Adrenal gland (tissue), 9 donors: ENCODE measurements at regions not wholly inside any gene's neighbourhood (a gene's known extent, or its start where the extent isn't known, plus 50 kb on each side); places are given as distances from the start of the nearest gene placed in this dataset.

ENCODE experiments used
- DNase-seq, 7 donors: peaks; one replicate each; pipeline ENCODE4 v3.0.0-alpha.2; 2019 to 2020
- H3K27ac ChIP-seq, 5 donors: fragments of 200-600 bp; sonication (generic) in 4 of 5; 1 replicate in 3 of 5; 2 replicates in 2 of 5; pipeline versions ENCODE4 v1.5.1 to v1.8.0; 2016 to 2020; ENCODE audit warnings: mild to moderate bottlenecking in 1 of 5
- H3K27me3 ChIP-seq: fragments of 200-600 bp; 2 replicates; pipeline ENCODE4 v1.8.0; 2021
- H3K36me3 ChIP-seq, 2 donors: fragments of 200-600 bp; replicated peaks in 1 of 2; 1 replicate in 1 of 2; 2 replicates in 1 of 2; pipeline versions ENCODE4 v1.5.1 to v1.8.0; 2018 to 2022
- H3K4me1 ChIP-seq, 2 donors: fragments of 200-600 bp; replicated peaks in 1 of 2; 1 replicate in 1 of 2; 2 replicates in 1 of 2; pipeline versions ENCODE4 v1.5.1 to v1.8.0; 2018 to 2021
- H3K4me3 ChIP-seq, 4 donors: fragments of 200-600 bp; sonication (generic) in 3 of 4; one replicate each; pipeline ENCODE4 v1.5.1; 2016 to 2018
- H3K9me3 ChIP-seq, 3 donors: fragments of 200-600 bp; sonication (generic) in 1 of 3; replicated peaks in 1 of 3; 1 replicate in 2 of 3; 2 replicates in 1 of 3; pipeline versions ENCODE4 v1.5.1 to v1.8.0; 2016 to 2021
- POLR2A ChIP-seq, 2 donors: fragments of 450-650 bp; IDR thresholded peaks; one replicate each; pipeline ENCODE4 v1.6.1; 2017; ENCODE audit warnings: antibody characterized with exemption in 2 of 2, mild to moderate bottlenecking in 2 of 2, moderate library complexity in 1 of 2
- WGBS, 4 donors: extraction: QIAGEN DNeasy Blood & Tissue Kit in 2 of 4; methylation state at CpG; one replicate each; pipeline versions ENCODE4 v1.1.5 to v1.1.7; 2013 to 2017; 5-methylcytosine and 5-hydroxymethylcytosine counted together
- intact Hi-C, 2 donors: fragments of 100-400 bp; cut with DNase I; formaldehyde crosslinking; loops; one replicate each; pipeline versions ENCODE4 v1.14.1 to v1.15.0; 2022 to 2023
- TF ChIP-seq, protein P1 (sequence below), 6 experiments: fragments of 450-650 bp in 4 of 6; fragments of 200-600 bp in 2 of 6; sonication (generic) in 1 of 6; IDR thresholded peaks; 1 replicate in 5 of 6; 2 replicates in 1 of 6; pipeline versions ENCODE4 v1.5.1 to v1.8.0; 2016 to 2021; ENCODE audit warnings: antibody characterized with exemption in 6 of 6, mild to moderate bottlenecking in 2 of 6, moderate library complexity in 1 of 6
- donor health status: healthy with polysubstance abuse.
- donor health status: Bipolar disorder and iron deficiency.
- donor health status: DM: yes; HTN: yes; CAD: no.
- donor health status: DM: no; HTN: no; CAD: no.
- donor health status: DM: no; HTN: no; CAD: no.

- WGBS, 4 donors: 79 to 85% (median 82%) methylated on average over 5 of the region's 5 CpGs
- DNase-seq: no peak
These were observed 1018.0 kb upstream of the CELF2 start for GRCh38 chr10:9999627-10000026.

GRCh38 chr10:10007957-10008356 is 1009.7 kb upstream of the CELF2 start:
- intact Hi-C loops: no loop called here
- 84 to 93% (median 90%) methylated on average over 6 of the region's 6 CpGs for WGBS, 4 donors
- no peak for DNase-seq
- H3K27me3 ChIP-seq: no peaks in the 10 kb centered on the region
- H3K4me3 ChIP-seq: no peak overlapping the region
- H3K36me3 ChIP-seq: no peaks in the 10 kb centered on the region
- H3K9me3 ChIP-seq: no peaks in the 10 kb centered on the region
- no peak overlapping the region for H3K27ac ChIP-seq
- TF ChIP-seq, protein P1, sequence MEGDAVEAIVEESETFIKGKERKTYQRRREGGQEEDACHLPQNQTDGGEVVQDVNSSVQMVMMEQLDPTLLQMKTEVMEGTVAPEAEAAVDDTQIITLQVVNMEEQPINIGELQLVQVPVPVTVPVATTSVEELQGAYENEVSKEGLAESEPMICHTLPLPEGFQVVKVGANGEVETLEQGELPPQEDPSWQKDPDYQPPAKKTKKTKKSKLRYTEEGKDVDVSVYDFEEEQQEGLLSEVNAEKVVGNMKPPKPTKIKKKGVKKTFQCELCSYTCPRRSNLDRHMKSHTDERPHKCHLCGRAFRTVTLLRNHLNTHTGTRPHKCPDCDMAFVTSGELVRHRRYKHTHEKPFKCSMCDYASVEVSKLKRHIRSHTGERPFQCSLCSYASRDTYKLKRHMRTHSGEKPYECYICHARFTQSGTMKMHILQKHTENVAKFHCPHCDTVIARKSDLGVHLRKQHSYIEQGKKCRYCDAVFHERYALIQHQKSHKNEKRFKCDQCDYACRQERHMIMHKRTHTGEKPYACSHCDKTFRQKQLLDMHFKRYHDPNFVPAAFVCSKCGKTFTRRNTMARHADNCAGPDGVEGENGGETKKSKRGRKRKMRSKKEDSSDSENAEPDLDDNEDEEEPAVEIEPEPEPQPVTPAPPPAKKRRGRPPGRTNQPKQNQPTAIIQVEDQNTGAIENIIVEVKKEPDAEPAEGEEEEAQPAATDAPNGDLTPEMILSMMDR (IDR thresholded peaks at IDR 0.05): no peak
- TF ChIP-seq POLR2A (IDR thresholded peaks at IDR 0.05): no peak
- no peaks in the 10 kb centered on the region for H3K4me1 ChIP-seq

More at GRCh38 chr10:9999627-10000026, 1018.0 kb upstream of the CELF2 start:
- no peak overlapping the region for H3K27ac ChIP-seq
- H3K9me3 ChIP-seq: no peaks in the 10 kb centered on the region
- H3K36me3 ChIP-seq: no peaks in the 10 kb centered on the region
- H3K4me1 ChIP-seq: no peaks in the 10 kb centered on the region
- TF ChIP-seq POLR2A (IDR thresholded peaks at IDR 0.05): no peak
- TF ChIP-seq, protein P1 (IDR thresholded peaks at IDR 0.05): no peak
- H3K27me3 ChIP-seq: no peaks in the 10 kb centered on the region
- H3K4me3 ChIP-seq: no peak overlapping the region
- intact Hi-C loops: no loop called here

GRCh38 chr10:10010397-10010796 is 1007.3 kb upstream of the CELF2 start:
- H3K36me3 ChIP-seq: no peaks in the 10 kb centered on the region

GRCh38 chr10:10014846-10015245 is 1002.8 kb upstream of the CELF2 start:
- Histone ChIP-seq H3K9me3 (no peaks in the 10 kb centered on the region), H3K4me3 (no peak overlapping the region), H3K36me3 (no peaks in the 10 kb centered on the region), H3K27ac (no peak overlapping the region), H3K4me1 (no peaks in the 10 kb centered on the region), H3K27me3 (no peaks in the 10 kb centered on the region)
- 78 to 94% (median 81%) methylated on average over 1 of the region's 1 CpG for WGBS, 4 donors
- no peak for DNase-seq
- TF ChIP-seq, protein P1 (IDR thresholded peaks at IDR 0.05): no peak
- no peak for TF ChIP-seq POLR2A (IDR thresholded peaks at IDR 0.05)
- intact Hi-C loops: no loop called here

More at GRCh38 chr10:10010397-10010796, 1007.3 kb upstream of the CELF2 start:
- WGBS, 4 donors: 70 to 77% (median 71%) methylated on average over 2 of the region's 2 CpGs
- H3K27ac ChIP-seq: no peak overlapping the region
- intact Hi-C loops: no loop called here
- H3K9me3 ChIP-seq: no peaks in the 10 kb centered on the region
- no peak overlapping the region for H3K4me3 ChIP-seq
- DNase-seq: no peak
- no peaks in the 10 kb centered on the region for H3K27me3 ChIP-seq
- no peak for TF ChIP-seq POLR2A (IDR thresholded peaks at IDR 0.05)
- TF ChIP-seq, protein P1 (IDR thresholded peaks at IDR 0.05): no peak
- no peaks in the 10 kb centered on the region for H3K4me1 ChIP-seq
